IMR-90 (cell line): ENCODE measurements at regions not wholly inside any gene's neighbourhood (a gene's known extent, or its start where the extent isn't known, plus 50 kb on each side); places are given as distances from the start of the nearest gene placed in this dataset.

Source experiments
- POLR2A ChIP-seq: IDR thresholded peaks from 2 replicates; pipeline ENCODE4 v1.6.1; 2012; ENCODE audit warnings: mild to moderate bottlenecking, low read depth, low read length
- RCOR1 ChIP-seq: IDR thresholded peaks from 2 replicates; pipeline ENCODE4 v1.6.1; 2012; ENCODE audit warnings: mild to moderate bottlenecking, low read length, improper control_type of control experiment; ENCODE audit not compliant: insufficient replicate concordance
- USF2 ChIP-seq: fragments of 150-350 bp; IDR thresholded peaks from 2 replicates; pipeline ENCODE4 v1.6.1; 2017; ENCODE audit warnings: mild to moderate bottlenecking, antibody characterized with exemption, low read length, low read depth

- no peak for TF ChIP-seq USF2
- no peak for TF ChIP-seq RCOR1
- TF ChIP-seq POLR2A: peak; percentile 33; the same call in 1 of the 2 replicates
Observed at GRCh38 chr7:22647451-22648257, 79.3 kb upstream of the IL6 start (continued).
